ENCODE measurements at regions not wholly inside any gene's neighbourhood (a gene's known extent, or its start where the extent isn't known, plus 50 kb on each side); places are given as distances from the start of the nearest gene placed in this dataset.
"Not testable (repeated sequence)": the region's sequence is repeated elsewhere in the genome, so short reads cannot be mapped to it uniquely, and the experiment has no call there.

- not testable (repeated sequence) for H3K4me3 Mint-ChIP-seq; H3K27me3 Mint-ChIP-seq (ENCODE audit: low read depth in 3 of 3); H3K27ac Mint-ChIP-seq; H3K9me3 Mint-ChIP-seq; DNase-seq; H3K36me3 Mint-ChIP-seq; H3K4me1 Mint-ChIP-seq
Observed at GRCh38 chr2:87353408-87353807, 331.8 kb upstream of the PLGLB1 start.

DNA sequence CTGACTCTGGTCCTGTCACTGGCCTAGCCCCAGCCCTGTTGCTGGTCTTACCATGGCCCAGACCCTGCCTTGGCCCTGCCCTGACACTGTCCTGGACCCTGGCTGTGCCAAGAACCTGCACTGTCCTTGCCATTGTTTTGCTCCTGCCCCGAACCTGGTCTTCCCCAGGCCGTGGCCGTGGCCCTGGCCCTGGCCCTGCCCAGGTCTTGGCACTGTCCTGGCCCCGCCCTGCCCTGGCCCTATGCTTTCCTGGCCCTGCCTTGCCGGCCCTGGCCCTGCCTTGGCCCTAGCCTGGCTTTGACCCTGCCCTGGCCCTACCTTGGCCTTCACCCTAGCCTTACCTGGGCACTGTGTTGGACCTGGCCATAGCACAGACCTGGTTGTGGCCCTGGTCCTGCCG lies 332.5 kb upstream of the PLGLB1 start:
- H3K9me3 Mint-ChIP-seq; H3K27me3 Mint-ChIP-seq (ENCODE audit: low read depth in 3 of 3); H3K4me3 Mint-ChIP-seq; H3K4me1 Mint-ChIP-seq; H3K36me3 Mint-ChIP-seq; H3K27ac Mint-ChIP-seq; DNase-seq: not testable (repeated sequence)

DNA sequence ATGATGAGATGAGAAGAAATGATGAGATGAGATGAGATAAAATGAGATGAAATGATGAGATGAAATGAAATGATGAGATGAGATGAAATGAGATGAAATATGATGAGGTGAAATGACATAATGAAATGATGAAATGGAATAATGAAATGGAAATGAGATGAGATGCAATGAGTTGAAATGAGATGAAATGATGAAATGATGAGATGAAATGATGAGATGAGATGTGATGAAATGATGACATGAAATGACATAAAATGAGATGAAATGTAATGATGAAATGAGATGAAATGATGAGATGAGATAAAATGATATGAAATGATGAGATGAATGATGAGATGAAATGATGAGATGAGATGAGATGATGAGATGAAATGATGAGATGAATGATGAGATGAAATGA lies 338.6 kb upstream of the PLGLB1 start:
- H3K4me1 Mint-ChIP-seq; H3K27ac Mint-ChIP-seq; DNase-seq; H3K27me3 Mint-ChIP-seq (ENCODE audit: low read depth in 3 of 3); H3K36me3 Mint-ChIP-seq; H3K9me3 Mint-ChIP-seq; H3K4me3 Mint-ChIP-seq: not testable (repeated sequence)

DNA sequence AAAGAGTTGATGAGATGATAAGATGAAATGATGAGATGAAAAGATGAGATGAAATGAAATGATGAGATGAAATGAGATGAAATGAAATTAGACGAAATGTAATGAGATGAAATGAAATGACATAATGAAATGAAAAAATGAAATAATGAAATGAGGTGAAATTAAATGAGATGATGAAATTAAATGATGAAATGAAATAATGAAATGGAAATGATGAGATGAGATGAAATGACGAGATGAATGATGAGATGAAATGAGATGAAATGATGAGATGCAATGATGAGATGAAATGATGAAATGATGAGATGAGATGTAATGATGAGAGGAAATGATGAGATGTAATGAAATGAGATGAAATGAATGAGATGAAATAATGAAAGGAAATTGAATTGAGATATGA lies 339.3 kb upstream of the PLGLB1 start:
- H3K9me3 Mint-ChIP-seq, H3K4me3 Mint-ChIP-seq: not testable (repeated sequence)

GRCh38 chr2:87361805-87362204 lies 340.2 kb upstream of the PLGLB1 start:
- H3K4me1 Mint-ChIP-seq; H3K4me3 Mint-ChIP-seq; H3K9me3 Mint-ChIP-seq; DNase-seq; H3K27me3 Mint-ChIP-seq (ENCODE audit: low read depth in 3 of 3); H3K27ac Mint-ChIP-seq; H3K36me3 Mint-ChIP-seq: not testable (repeated sequence)

More for the DNA sequence above, 339.3 kb upstream of the PLGLB1 start:
- H3K36me3 Mint-ChIP-seq; H3K4me1 Mint-ChIP-seq; H3K27me3 Mint-ChIP-seq (ENCODE audit: low read depth in 3 of 3); DNase-seq; H3K27ac Mint-ChIP-seq: not testable (repeated sequence)

GRCh38 chr2:87364379-87364778 lies 342.7 kb upstream of the PLGLB1 start:
- not testable (repeated sequence) for DNase-seq; H3K27me3 Mint-ChIP-seq (ENCODE audit: low read depth in 3 of 3); H3K4me3 Mint-ChIP-seq; H3K9me3 Mint-ChIP-seq; H3K36me3 Mint-ChIP-seq; H3K4me1 Mint-ChIP-seq; H3K27ac Mint-ChIP-seq

DNA sequence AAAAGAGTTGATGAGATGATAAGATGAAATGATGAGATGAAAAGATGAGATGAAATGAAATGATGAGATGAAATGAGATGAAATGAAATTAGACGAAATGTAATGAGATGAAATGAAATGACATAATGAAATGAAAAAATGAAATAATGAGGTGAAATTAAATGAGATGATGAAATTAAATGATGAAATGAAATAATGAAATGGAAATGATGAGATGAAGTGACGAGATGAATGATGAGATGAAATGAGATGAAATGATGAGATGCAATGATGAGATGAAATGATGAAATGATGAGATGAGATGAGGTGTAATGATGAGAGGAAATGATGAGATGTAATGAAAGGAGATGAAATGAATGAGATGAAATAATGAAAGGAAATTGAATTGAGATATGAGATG lies 343.4 kb upstream of the PLGLB1 start:
- not testable (repeated sequence) for H3K27ac Mint-ChIP-seq; H3K4me1 Mint-ChIP-seq; DNase-seq; H3K36me3 Mint-ChIP-seq; H3K9me3 Mint-ChIP-seq; H3K4me3 Mint-ChIP-seq; H3K27me3 Mint-ChIP-seq (ENCODE audit: low read depth in 3 of 3)

DNA sequence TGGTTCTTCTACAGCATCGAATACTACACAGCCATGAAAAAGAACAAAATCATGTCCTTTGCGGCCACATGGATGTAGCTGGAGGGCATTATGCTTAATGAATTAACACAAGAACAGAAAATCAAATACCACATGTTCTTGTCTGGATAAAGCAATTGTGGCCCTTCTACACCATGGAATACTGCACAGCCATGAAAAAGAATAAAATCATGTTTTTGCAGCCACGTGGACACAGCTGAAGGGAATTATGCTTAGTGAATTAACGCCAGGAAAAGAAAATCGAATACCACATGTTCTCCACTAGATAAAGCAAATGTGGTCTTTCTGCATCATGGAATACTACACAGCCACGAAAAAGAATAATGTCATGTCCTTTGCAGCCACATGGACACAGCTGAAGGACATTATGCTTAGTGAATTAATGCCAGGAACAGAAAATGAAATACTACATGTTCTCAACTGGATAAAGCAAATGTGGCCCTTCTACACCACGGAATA lies 361.8 kb upstream of the PLGLB2 start:
- not testable (repeated sequence) for H3K4me1 Mint-ChIP-seq; H3K27ac Mint-ChIP-seq; H3K9me3 Mint-ChIP-seq; H3K36me3 Mint-ChIP-seq; H3K27me3 Mint-ChIP-seq (ENCODE audit: low read depth in 3 of 3); DNase-seq; H3K4me3 Mint-ChIP-seq

GRCh38 chr2:87395784-87396183 lies 352.1 kb upstream of the PLGLB2 start:
- H3K9me3 Mint-ChIP-seq; DNase-seq; H3K4me1 Mint-ChIP-seq; H3K27ac Mint-ChIP-seq; H3K36me3 Mint-ChIP-seq; H3K27me3 Mint-ChIP-seq (ENCODE audit: low read depth in 3 of 3); H3K4me3 Mint-ChIP-seq: not testable (repeated sequence)

DNA sequence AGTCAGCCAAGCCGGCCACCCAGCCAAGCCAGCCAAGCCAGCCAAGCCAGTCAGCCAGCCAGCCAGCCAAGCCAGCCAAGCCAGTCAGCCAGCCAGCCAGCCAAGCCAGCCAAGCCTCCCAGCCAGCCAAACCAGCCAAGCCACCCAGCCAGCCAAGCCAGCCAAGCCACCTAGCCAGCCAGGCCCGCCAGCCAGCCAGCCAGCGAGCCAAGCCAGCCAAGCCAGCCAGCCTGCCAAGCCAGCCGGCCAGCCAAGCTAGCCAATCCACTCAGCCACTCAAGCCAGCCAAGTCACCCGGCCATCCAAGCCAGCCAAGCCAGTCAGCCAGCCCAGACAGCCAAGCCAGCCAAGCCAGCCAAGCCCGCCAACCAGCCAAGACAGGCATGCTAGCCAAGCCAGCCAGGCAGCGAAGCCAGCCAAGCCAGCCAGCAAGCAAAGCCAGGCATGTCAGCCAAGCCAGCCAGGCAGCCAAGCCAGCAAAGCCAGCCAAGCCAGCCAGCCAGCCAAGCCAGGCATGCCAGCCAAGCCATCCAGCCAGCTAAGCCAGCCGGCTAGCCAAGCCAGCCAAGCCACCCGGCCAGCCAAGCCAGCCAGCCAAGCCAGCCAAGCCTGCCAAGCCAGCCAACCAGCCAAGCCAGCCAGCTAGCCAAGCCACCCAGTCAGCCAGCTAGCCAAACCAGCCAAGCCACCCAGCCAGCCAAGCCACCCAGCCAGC lies 351.2 kb upstream of the PLGLB2 start:
- not testable (repeated sequence) for H3K4me3 Mint-ChIP-seq; H3K4me1 Mint-ChIP-seq; H3K36me3 Mint-ChIP-seq; H3K27ac Mint-ChIP-seq; DNase-seq; H3K9me3 Mint-ChIP-seq; H3K27me3 Mint-ChIP-seq (ENCODE audit: low read depth in 3 of 3)

GRCh38 chr2:87397276-87398065 lies 350.4 kb upstream of the PLGLB2 start:
- not testable (repeated sequence) for H3K4me1 Mint-ChIP-seq; H3K36me3 Mint-ChIP-seq; H3K4me3 Mint-ChIP-seq; H3K9me3 Mint-ChIP-seq; H3K27ac Mint-ChIP-seq; H3K27me3 Mint-ChIP-seq (ENCODE audit: low read depth in 3 of 3); DNase-seq

- not testable (repeated sequence) for H3K27me3 Mint-ChIP-seq (ENCODE audit: low read depth in 3 of 3); H3K4me1 Mint-ChIP-seq; DNase-seq; H3K36me3 Mint-ChIP-seq; H3K4me3 Mint-ChIP-seq; H3K27ac Mint-ChIP-seq
- H3K9me3 Mint-ChIP-seq: peaks cover 0 to 14% (median 4%) of the 10 kb centered on the region in 6 donors
Observed at GRCh38 chr2:87398567-87399305, 349.2 kb upstream of the PLGLB2 start.

DNA sequence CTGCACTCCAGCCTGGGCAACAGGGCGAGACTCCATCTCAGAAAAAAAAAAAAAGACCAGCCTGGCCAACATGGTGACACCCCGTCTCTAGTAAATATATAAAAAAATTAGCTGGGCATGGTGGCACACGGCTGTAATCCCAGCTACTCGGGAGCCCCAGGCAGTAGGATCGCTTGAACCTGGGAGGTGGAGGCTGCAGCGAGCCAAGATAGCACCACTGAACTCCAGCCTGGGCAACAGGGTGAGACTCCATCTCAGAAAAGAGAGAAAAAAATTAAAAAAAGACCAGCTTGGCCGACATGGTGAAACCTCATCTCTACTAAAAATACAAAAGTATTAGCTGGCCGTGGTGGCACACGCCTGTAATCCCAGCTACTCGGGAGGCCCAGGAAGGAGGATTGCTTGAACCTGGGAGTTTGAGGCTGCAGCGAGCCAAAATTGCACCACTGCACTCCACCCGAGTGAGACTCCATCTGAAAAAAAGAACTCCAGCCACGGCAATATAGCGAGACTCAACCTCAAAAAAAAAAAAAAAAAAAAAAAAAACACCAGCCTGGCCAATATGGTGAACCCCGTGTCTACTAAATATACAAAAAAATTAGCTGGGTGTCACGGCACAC lies 346.1 kb upstream of the PLGLB2 start:
- no peaks in the 10 kb centered on the region for H3K4me1 Mint-ChIP-seq
- no peaks in the 10 kb centered on the region for H3K36me3 Mint-ChIP-seq
- H3K4me3 Mint-ChIP-seq: no peak overlapping the region
- H3K9me3 Mint-ChIP-seq: peaks cover 0 to 15% (median 6%) of the 10 kb centered on the region in 6 donors
- peaks cover 0 to 2% (median 0%) of the 10 kb centered on the region in 3 donors for H3K27me3 Mint-ChIP-seq (ENCODE audit: low read depth in 3 of 3)
- DNase-seq: no peak
- H3K27ac Mint-ChIP-seq: no peak overlapping the region

GRCh38 chr2:87403893-87404175 lies 344.1 kb upstream of the PLGLB2 start:
- peaks cover 0 to 2% (median 0%) of the 10 kb centered on the region in 3 donors for H3K27me3 Mint-ChIP-seq (ENCODE audit: low read depth in 3 of 3)
- H3K36me3 Mint-ChIP-seq: no peaks in the 10 kb centered on the region
- H3K9me3 Mint-ChIP-seq: peaks cover 0 to 15% (median 6%) of the 10 kb centered on the region in 6 donors
- no peak overlapping the region for H3K27ac Mint-ChIP-seq
- no peaks in the 10 kb centered on the region for H3K4me1 Mint-ChIP-seq
- H3K4me3 Mint-ChIP-seq: no peak overlapping the region
- no peak for DNase-seq
